Bronchial epithelial cell (primary cell): ENCODE measurements at regions not wholly inside any gene's neighbourhood (a gene's known extent, or its start where the extent isn't known, plus 50 kb on each side); places are given as distances from the start of the nearest gene placed in this dataset.

ENCODE experiments used
- DNase-seq: peaks from one replicate; pipeline ENCODE4 v3.0.0-alpha.2; 2010; ENCODE audit warnings: low read depth
- FAIRE-seq: peaks from 2 replicates; lab custom pipeline; 2011; peaks lifted over from hg19 to GRCh38; lab: Jason Lieb, UNC
- H3K27me3 ChIP-seq: 2 replicates; pipeline ENCODE4 v1.5.1; 2011; ENCODE audit warnings: low read length; ENCODE audit not compliant: control insufficient read depth, insufficient read depth
- H3K36me3 ChIP-seq: 2 replicates; pipeline ENCODE4 v1.5.1; 2011; ENCODE audit warnings: low read length; ENCODE audit not compliant: control insufficient read depth, insufficient read depth
- H3K4me3 ChIP-seq: 2 replicates; pipeline ENCODE4 v1.5.1; 2011; ENCODE audit warnings: mild to moderate bottlenecking, low read depth, low read length, control low read depth
- TF ChIP-seq, protein P1 (sequence below): IDR thresholded peaks from 2 replicates; pipeline ENCODE4 v1.5.1; 2011; ENCODE audit warnings: mild to moderate bottlenecking, moderate library complexity, low read length, control low read depth, inconsistent platforms; ENCODE audit not compliant: insufficient read depth, severe bottlenecking

DNA sequence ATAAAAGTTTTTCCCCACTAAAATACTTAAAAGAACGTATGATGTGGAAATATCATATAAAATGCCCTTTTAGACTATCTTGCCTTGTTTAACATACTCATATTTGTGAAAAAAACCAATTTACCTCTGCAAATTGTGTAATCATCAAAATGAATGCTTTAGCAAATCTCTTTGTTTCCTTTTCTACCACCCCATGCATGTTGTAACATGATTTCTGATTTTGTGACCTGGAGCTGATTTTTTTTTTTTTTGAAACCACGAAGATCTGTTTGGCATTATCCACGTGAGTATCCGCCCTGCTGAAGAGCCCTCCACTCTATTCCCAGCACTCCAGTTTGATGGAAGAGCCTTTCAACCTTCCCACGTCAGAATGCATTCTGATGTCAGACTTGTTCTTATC is 245.8 kb upstream of the NBEA start:
- FAIRE-seq (no peak), DNase-seq (peak; percentile 72)
- TF ChIP-seq, protein P1, sequence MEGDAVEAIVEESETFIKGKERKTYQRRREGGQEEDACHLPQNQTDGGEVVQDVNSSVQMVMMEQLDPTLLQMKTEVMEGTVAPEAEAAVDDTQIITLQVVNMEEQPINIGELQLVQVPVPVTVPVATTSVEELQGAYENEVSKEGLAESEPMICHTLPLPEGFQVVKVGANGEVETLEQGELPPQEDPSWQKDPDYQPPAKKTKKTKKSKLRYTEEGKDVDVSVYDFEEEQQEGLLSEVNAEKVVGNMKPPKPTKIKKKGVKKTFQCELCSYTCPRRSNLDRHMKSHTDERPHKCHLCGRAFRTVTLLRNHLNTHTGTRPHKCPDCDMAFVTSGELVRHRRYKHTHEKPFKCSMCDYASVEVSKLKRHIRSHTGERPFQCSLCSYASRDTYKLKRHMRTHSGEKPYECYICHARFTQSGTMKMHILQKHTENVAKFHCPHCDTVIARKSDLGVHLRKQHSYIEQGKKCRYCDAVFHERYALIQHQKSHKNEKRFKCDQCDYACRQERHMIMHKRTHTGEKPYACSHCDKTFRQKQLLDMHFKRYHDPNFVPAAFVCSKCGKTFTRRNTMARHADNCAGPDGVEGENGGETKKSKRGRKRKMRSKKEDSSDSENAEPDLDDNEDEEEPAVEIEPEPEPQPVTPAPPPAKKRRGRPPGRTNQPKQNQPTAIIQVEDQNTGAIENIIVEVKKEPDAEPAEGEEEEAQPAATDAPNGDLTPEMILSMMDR = no peak
- H3K27me3 ChIP-seq = no peaks in the 10 kb centered on the region
- no peaks in the 10 kb centered on the region for H3K36me3 ChIP-seq
- H3K4me3 ChIP-seq = no peak overlapping the region

DNA sequence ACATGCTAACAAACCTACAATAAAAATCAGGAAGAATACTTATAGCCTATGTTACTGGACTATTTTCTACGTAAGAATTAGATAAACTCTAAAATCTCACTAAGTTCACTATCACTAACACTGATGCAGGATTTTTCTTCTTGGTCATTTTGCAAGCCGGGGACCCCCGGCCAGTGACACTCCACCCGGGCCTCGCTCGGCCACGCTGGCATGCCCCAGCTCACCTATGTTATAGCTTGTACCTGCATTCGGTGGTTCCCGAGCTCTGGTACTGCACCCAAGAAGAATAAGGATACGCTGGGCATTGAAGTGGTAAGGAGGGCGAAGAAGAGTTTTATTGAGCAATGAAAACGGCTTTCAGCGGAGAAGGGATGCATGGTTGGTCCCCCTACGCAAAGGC is 245.3 kb upstream of the NBEA start:
- no peak overlapping the region for H3K4me3 ChIP-seq
- TF ChIP-seq, protein P1 = no peak
- FAIRE-seq = no peak
- no peak for DNase-seq
- no peaks in the 10 kb centered on the region for H3K27me3 ChIP-seq
- H3K36me3 ChIP-seq = no peaks in the 10 kb centered on the region

DNA sequence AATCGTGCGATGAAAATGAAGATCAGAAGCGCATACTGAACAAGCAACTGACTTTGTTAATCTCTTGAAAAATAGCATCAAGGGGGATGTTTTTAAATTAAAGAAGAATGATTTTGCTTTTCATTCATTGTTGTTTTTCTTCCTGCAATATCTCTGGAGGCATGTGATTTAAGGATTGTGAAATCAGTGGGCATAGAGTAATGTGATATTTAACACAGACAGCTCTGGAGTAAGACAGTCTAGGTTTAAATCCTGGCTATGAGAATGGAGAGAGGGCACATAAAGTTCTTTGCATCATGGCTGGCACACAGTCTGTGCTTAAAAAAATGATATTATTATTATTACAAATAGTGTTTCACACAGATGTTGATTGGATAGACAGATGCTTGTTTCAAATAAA is 243.1 kb upstream of the NBEA start:
- no peaks in the 10 kb centered on the region for H3K27me3 ChIP-seq
- DNase-seq (peak; percentile 34), FAIRE-seq (no peak)
- H3K4me3 ChIP-seq = no peak overlapping the region
- TF ChIP-seq, protein P1 = no peak
- no peaks in the 10 kb centered on the region for H3K36me3 ChIP-seq

DNA sequence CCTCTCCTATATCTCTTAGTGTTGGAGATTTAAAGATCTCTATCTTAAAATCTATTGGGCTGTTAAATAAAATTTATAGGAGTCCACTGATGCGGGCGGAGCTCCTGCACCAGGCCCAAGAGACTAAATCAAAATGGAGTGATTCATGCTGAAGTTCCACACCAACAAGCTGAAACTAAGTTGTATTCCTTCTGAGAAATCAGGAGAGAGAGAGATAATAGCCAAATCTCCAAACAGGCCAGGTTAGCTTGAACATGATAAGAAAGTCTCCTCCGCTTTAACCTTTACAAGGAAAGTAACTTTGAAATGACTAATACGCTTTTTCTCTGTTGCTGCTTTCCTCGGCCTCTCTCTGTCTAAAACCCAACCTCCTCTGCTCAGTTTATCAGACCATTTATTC is 241.9 kb upstream of the NBEA start:
- peak; percentile 18 for DNase-seq
- Histone ChIP-seq H3K4me3 (no peak overlapping the region), H3K27me3 (no peaks in the 10 kb centered on the region), H3K36me3 (no peaks in the 10 kb centered on the region)
- TF ChIP-seq, protein P1 = no peak
- no peak for FAIRE-seq

DNA sequence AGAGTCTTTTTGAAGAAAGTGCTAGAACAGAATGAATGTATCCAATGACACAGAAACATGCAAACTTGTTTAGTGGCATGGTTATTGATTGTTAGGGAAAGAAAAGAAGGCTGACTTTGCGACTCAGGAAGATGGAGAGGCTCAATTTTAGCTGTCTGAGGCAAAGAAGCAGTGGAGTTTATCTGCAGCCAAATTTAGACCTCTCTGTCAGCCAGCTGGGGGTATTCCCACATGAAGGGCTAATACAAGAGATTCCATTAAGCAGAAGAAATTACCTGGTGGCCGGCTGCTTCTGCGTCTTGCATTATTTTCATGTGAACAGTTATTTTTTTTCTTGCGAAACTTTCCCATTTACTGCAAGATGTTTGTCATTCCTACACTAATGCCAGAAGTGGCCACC is 240.2 kb upstream of the NBEA start:
- peak; percentile 32 for FAIRE-seq
- DNase-seq = no peak
- TF ChIP-seq, protein P1 = no peak
- no peaks in the 10 kb centered on the region for H3K36me3 ChIP-seq
- no peak overlapping the region for H3K4me3 ChIP-seq
- H3K27me3 ChIP-seq = no peaks in the 10 kb centered on the region

DNA sequence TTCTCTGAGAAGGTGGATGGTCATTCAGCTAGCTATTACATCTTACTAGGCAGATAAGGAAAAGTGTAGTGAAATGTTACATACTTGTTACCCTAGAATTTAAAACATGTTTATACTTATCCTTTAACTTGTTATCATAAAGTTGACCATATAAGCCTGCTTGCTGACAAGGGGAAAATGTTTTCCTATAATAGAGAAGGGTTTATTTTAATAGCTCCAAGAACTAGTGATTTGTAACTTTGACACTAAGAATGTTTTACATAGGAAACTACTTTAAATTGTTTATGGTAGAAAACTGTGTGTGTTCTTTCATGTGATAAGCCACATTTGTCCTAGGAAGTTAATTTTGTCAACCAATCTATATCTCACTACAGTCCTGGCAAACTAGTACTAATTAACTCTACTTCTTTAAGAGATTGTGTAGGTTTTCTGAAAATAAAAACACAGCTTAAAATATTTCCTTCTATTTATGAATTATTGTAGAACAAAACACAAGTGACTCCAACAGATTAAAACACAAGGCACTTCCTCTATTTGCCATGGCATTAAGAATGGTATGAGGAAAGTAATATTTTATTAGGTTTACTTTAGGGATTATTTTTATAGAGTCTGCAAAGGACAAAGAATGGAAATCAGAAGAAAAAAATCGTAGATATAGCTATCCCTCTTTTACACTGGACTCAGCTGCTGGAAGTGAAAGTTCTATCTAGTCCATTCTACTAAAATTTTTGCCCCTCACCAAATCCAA is 233.3 kb upstream of the NBEA start:
- H3K36me3 ChIP-seq = no peaks in the 10 kb centered on the region
- TF ChIP-seq, protein P1 = no peak
- no peak overlapping the region for H3K4me3 ChIP-seq
- DNase-seq (no peak), FAIRE-seq (no peak)
- H3K27me3 ChIP-seq = no peaks in the 10 kb centered on the region
